GM18520 (cell line): ENCODE measurements at regions not wholly inside any gene's neighbourhood (a gene's known extent, or its start where the extent isn't known, plus 50 kb on each side); places are given as distances from the start of the nearest gene placed in this dataset.
"Not testable (repeated sequence)": the region's sequence is repeated elsewhere in the genome, so short reads cannot be mapped to it uniquely, and the experiment has no call there.

Experiments used
- ATAC-seq: cut with Tn5 transposase; IDR thresholded peaks from one replicate; pipeline ENCODE4 v1.9.1; 2021; ENCODE audit not compliant: unreplicated experiment

- no peak for ATAC-seq
Observed at GRCh38 chr5:18754201-18754600, 1119.9 kb downstream of the TAF11L14 start.

- peak; percentile 72 for ATAC-seq
Observed at GRCh38 chr5:18761801-18762200, 1127.5 kb downstream of the TAF11L14 start.

DNA sequence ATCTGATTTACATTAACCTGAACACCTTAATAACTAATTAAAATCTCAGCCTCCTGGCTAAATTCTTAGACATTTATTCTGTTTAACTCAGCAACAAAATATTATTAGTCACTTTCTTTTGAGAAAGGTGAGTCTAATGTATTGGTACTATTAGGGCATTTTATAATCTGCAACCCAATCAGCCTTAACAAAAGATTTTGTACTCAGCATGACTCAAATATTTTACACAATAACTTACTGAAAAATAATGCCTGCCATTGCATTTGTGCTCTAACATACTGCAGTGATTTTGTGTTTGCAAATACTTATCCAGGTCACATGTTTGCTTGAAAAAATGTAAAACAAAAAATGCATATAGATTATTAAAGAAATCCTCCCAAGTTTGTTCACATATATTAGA, 1129.9 kb downstream of the TAF11L14 start:
- ATAC-seq = no peak

DNA sequence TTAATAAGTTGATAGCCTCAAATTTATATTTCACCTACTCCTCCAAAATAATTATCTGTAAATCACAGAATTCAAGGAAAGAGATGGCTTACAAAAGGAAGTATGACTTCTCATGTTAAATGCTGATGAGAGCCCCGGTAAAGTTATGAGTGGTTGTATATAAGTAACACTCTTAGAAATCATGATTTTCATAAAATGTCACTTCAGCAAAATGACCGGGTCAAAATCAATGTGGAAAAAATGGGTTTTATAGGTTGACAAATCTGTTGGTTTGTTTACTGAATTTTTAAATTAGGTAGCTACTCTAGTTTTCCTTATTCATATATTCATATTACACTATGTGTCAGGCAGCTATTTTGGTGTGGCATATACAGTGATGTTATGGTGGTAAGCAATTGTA, 1131.0 kb downstream of the TAF11L14 start:
- no peak for ATAC-seq

GRCh38 chr5:18771097-18771610, 1136.9 kb downstream of the TAF11L14 start:
- no peak for ATAC-seq

GRCh38 chr5:18772475-18772874, 1138.2 kb downstream of the TAF11L14 start:
- ATAC-seq = peak; percentile 92

- no peak for ATAC-seq
Observed at GRCh38 chr5:18778225-18778624, 1144.0 kb downstream of the TAF11L14 start.

DNA sequence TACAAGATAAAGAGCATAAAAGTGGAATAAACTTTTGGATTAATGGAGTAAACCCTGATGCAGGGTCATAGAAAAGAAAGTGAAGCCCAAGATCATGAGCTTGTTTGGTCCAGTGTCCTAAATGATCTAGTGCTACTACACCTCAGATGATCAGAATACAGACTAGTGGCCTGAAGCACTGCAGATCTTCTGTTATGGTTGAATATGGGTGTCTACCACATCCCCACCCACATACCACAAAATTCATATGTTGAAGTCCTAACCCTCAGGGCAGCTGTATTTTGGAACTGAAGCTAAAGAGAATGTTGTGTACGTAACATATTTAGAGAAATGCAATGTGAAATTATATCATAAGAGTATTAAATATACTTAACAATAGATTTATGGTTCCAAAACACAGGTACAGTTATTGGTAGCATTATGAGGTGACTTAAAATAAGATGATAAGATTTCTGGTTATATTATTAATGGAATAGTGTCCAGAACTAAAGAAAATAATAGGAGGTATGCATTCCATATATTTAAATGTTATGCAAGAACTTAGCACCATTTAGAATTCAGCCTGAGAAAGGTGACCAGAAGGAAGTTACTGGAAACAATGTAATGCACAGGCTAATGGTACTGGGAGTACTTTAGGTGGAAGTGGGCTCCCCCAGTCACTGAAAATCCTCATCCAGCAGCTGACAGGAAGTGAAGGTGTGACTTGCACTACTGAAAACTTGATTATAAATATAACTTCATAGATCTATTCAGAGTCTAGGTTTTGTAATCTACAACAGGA, 1155.1 kb downstream of the TAF11L14 start:
- no peak for ATAC-seq

GRCh38 chr5:18792145-18792544, 1157.9 kb downstream of the TAF11L14 start:
- ATAC-seq = no peak

DNA sequence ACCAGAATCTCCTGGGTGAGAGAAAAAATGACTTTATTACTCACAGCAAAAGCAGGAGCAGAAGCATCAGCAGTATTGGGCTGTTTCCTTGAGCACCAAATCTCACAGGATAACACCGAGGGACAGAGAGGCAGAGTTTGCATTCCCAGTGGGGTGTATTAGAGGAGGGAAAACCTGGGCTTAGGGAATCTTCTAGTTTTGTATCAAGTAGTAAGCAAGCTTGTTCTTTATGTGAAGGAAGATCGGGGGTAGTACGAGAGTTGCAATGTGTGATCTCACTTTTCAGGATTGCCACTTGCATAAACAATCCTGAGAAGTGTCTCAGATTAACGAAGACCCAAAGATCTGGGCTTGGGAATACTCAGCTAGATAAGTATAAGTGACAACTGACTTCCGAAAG, 1163.0 kb downstream of the TAF11L14 start:
- no peak for ATAC-seq

GRCh38 chr5:18798058-18798457, 1163.8 kb downstream of the TAF11L14 start:
- no peak for ATAC-seq

- no peak for ATAC-seq
Observed at GRCh38 chr5:18799482-18800128, 1165.3 kb downstream of the TAF11L14 start.

GRCh38 chr5:18800293-18801025, 1166.2 kb downstream of the TAF11L14 start:
- no peak for ATAC-seq

DNA sequence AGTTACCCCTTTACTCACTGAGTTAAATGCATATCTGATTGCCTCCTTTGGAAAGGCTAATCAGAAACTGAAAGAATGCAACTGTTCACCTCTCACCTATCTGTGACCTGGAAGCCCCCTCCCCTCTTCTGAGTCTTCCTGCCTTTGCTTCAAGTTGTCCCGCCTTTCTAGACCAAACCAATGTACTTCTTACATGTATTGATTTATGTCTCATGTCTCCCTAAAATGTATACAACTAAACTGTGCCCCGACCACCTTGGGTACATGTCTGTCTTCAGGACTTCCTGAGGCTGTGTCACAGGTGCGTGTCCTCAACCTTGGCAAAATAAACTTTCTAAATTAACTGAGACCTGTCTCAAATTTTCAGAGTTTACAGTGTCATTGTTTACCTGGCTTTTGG, 1167.2 kb downstream of the TAF11L14 start:
- not testable (repeated sequence) for ATAC-seq

DNA sequence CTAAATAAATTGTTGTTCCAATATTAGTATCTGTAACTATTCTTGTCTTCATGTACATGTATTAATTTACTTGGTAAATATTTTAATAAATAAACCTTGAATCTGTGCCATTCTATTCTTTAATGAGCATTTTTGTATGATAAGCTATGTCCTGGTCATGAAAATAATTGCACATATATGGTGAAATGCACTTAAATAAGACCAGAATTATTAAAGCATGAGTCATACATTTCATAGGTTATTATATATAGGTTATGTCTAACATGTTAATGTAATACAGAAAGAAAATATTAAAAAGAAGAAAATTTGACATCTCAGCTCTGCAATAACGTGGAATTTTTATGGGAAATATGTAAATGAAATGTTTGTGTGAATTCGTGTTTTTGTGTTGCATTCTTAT, 1168.1 kb downstream of the TAF11L14 start:
- no peak for ATAC-seq

DNA sequence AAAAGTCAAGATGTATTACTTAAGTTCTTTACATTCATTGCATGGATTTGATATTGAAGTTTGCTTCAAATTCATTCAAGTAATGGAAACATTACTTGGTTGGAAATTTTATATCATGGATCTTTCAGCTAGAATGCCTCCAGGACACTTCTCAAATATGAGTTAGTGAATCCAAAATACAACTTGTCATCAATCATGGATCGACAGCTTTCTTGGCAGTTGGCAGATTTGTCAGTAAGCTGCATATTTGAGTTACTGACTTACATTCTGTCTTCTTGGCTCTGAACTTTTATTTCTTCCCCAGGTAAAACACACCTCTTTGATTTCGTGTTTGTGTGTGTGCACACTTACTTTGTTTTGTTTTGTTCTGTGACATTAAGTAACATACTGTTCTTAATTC, 1171.1 kb downstream of the TAF11L14 start:
- ATAC-seq = no peak

DNA sequence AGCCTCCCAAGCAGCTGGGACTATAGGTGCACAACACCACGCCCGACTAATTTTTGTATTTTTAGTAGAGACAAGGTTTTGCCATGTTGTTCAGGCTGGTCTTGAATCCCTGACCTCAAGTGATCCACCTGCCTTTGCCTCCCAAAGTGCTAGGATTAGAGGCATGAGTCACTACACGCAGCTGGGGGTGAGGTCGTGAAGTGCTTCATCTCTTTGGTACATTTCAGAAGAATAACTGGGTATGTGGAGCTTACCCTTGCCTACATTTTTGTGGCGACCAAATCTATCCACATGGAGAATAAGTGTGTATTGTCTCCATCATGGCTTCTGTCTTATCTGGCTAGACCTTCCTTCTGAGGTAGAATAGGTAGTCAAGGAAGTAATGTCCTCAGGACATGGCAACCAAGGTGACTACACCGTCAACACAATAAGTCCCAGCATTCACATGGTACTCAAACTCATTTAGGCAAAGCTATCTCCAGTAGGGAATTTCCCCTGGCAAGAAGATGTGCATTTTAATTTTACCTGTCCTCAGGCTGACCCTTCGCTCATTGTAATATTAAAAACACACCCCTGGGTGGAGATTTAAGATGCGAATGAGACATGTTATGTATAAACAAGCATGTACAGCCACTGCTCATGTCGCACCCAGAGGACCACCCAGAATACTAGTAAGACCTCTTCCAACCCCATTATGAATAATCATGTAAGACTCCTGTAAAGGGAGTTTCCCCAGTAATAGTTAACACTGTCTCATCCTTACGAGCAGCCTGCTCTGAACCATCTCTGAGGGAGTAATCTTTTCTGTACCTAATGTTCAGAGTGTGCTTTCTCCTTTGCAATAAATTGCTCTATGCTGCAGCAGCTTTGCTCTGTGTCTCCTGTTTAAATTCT, 1173.2 kb downstream of the TAF11L14 start:
- ATAC-seq = peak; percentile 46

DNA sequence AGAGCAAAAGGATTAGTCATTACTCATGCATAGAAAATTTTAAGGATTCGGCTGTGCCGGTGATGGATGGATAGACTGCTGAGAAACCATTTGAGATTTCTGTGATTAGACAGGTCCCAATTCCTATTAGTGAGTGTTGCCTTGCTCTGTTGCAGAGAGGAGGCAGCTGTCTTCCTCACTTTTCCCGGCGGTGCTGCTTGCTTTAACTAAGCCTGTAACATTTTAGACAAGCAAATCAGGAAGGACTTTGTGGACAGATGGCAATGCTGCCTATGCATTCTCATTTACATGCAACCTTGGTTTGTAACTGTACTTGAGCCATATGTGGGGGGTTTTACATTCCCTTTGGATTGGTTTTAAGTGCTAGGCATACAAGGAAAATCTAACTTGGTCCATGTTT, 1176.3 kb downstream of the CDH18 start:
- no peak for ATAC-seq

- ATAC-seq = no peak
Observed at GRCh38 chr5:18828351-18828750, 1159.6 kb downstream of the CDH18 start.

DNA sequence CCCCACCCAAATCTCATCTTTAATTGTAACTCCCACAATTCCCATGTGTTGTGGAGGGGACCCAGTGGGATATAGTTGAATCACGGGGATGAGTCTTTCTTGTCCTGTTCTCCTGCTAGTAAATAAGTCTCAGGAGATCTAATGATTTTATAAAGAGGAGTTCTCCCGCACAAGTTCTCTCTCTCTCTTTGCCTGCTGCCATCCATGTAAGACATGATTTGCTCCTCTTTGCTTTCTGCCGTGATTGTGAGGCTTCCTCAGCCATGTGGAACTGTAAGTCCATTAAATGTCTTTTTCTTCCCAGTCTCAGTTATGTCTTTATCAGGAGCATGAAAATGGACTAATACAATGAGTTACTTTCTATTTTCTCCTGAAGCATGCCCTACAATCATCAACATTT, 1158.5 kb downstream of the CDH18 start:
- ATAC-seq = no peak

- ATAC-seq = no peak
Observed at GRCh38 chr5:18850216-18850615, 1137.8 kb downstream of the CDH18 start.
